Forelimb muscle (tissue), 1 donor: ENCODE measurements at regions not wholly inside any gene's neighbourhood (a gene's known extent, or its start where the extent isn't known, plus 50 kb on each side); places are given as distances from the start of the nearest gene placed in this dataset.
"Not testable (repeated sequence)": the region's sequence is repeated elsewhere in the genome, so short reads cannot be mapped to it uniquely, and the experiment has no call there.

Experiments
- DNase-seq: peaks from one replicate; pipeline ENCODE4 v3.0.0-alpha.2; 2013; ENCODE audit warnings: low read depth

GRCh38 chr3:153901991-153902390 lies 219.2 kb upstream of the ARHGEF26 start:
- DNase-seq: no peak

- no peak for DNase-seq
These were observed 217.8 kb upstream of the ARHGEF26 start for GRCh38 chr3:153903430-153903829.

GRCh38 chr3:153906366-153906765 lies 214.8 kb upstream of the ARHGEF26 start:
- DNase-seq: no peak

- DNase-seq: no peak
These were observed 210.8 kb upstream of the ARHGEF26 start for GRCh38 chr3:153910387-153910786.

- no peak for DNase-seq
These were observed 210.1 kb upstream of the ARHGEF26 start for GRCh38 chr3:153911116-153911515.

GRCh38 chr3:153919773-153920172 lies 201.4 kb upstream of the ARHGEF26 start:
- DNase-seq: peak; percentile 77

- no peak for DNase-seq
These were observed 199.4 kb upstream of the ARHGEF26 start for GRCh38 chr3:153921826-153922225.

- peak; percentile 34 for DNase-seq
These were observed 195.2 kb upstream of the ARHGEF26 start for GRCh38 chr3:153925841-153926514.

GRCh38 chr3:153927107-153927506 lies 194.1 kb upstream of the ARHGEF26 start:
- peak; percentile 48 for DNase-seq

GRCh38 chr3:153928851-153929250 lies 192.3 kb upstream of the ARHGEF26 start:
- peak; percentile 36 for DNase-seq

GRCh38 chr3:153933481-153933880 lies 187.7 kb upstream of the ARHGEF26 start:
- DNase-seq: not testable (repeated sequence)

GRCh38 chr3:153944084-153944483 lies 177.1 kb upstream of the ARHGEF26 start:
- DNase-seq: no peak

GRCh38 chr3:153951276-153951675 lies 169.9 kb upstream of the ARHGEF26 start:
- no peak for DNase-seq

- DNase-seq: no peak
These were observed 169.1 kb upstream of the ARHGEF26 start for GRCh38 chr3:153952091-153952490.

GRCh38 chr3:153956613-153957012 lies 164.6 kb upstream of the ARHGEF26 start:
- DNase-seq: no peak

- DNase-seq: no peak
These were observed 163.8 kb upstream of the ARHGEF26 start for GRCh38 chr3:153957421-153957820.

GRCh38 chr3:153958635-153959595 lies 162.3 kb upstream of the ARHGEF26 start:
- peak; percentile 53 for DNase-seq

- no peak for DNase-seq
These were observed 160.6 kb upstream of the ARHGEF26 start for GRCh38 chr3:153960458-153961074.

GRCh38 chr3:153961494-153961893 lies 159.7 kb upstream of the ARHGEF26 start:
- no peak for DNase-seq

GRCh38 chr3:153963012-153963411 lies 158.2 kb upstream of the ARHGEF26 start:
- DNase-seq: no peak

- no peak for DNase-seq
These were observed 153.9 kb upstream of the ARHGEF26 start for GRCh38 chr3:153967260-153967659.

GRCh38 chr3:153970047-153970446 lies 151.1 kb upstream of the ARHGEF26 start:
- DNase-seq: no peak
